Activated CD4-positive, alpha-beta T cell treated with anti-CD3 and anti-CD28 coated beads for 24 hours (primary cell): ENCODE measurements at regions not wholly inside any gene's neighbourhood (a gene's known extent, or its start where the extent isn't known, plus 50 kb on each side); places are given as distances from the start of the nearest gene placed in this dataset.
"Not testable (repeated sequence)": the region's sequence is repeated elsewhere in the genome, so short reads cannot be mapped to it uniquely, and the experiment has no call there.

Experiments
- DNase-seq, 2 donors: peaks; one replicate each; pipeline ENCODE4 v3.0.0-alpha.2; 2020; ENCODE audit warnings: low read depth in 2 of 2

DNA sequence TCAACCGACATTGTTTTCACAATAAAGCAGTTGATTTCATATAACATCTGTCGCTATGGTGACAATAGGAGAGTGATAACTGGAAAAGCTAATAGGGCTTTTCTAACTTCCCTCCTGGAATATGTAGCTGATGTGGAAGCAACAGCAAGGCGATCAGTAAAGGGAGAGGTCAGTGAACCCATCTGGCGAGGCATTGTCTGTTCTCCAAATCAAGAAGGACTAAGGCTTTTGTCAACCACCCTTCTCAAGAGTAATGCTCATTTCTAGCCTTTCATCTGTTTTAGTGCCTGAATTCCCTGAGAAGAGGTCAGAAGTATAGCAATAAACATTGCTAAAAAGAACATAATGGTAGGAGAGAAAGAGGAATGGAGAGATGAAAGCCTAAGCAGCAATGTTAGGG, 201.3 kb downstream of the AKAP7 start:
- no peak for DNase-seq

DNA sequence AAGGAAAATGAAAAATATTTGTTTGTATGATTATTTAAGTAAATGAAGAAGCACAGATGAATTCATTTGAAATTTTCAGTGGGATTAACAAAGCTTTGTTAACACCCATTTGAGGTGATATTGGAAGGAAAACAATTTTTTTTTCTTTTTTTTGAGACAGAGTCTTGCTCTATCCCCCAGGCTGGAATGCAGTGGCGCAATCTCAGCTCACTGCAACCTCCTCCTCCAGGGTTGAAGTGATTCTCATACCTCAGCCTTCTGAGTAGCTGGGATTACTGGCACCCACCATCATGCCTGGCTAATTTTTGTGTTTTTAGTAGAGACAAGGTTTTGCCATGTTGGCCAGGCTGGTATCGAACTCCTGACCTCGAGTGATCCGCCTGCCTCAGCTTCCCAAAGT, 211.6 kb downstream of the AKAP7 start:
- not testable (repeated sequence) for DNase-seq

DNA sequence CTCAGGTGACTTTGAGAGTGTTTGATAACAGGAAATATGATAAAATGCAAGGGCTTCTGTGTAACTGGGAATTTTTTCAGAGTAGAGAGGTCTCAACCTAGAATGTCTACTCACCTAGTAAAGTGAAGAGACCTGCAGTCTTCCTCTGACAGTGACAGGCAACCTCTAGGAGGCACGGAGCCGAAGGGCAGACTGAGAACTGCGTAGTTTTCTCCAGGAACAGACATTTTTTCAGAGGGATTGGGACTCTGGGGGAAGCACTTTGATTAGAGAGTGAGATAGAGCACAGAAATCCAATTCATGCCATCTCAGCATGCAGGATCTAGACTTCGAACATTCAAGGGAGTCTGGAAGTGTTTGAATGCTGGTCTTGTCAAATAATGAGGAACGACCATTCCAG, 213.3 kb downstream of the AKAP7 start:
- DNase-seq: no peak

DNA sequence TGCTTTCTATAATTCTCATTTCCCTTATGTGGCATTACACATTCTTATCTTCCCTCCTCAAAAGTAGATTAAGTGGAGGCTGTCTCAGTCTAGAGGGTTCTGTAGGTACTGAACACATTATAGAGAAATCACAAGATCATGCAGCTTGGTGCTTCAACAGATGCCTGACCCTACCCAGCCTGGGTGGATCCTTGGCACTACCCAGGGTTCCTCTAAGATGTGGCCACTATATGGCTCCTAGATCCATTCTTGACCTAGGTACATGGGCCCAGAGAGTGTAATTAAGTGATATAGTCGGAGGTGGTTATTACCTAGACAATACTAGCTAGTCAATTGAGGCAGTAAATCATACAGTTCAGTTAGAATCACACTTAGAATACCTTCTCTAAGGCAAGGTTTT, 213.9 kb downstream of the AKAP7 start:
- no peak for DNase-seq

DNA sequence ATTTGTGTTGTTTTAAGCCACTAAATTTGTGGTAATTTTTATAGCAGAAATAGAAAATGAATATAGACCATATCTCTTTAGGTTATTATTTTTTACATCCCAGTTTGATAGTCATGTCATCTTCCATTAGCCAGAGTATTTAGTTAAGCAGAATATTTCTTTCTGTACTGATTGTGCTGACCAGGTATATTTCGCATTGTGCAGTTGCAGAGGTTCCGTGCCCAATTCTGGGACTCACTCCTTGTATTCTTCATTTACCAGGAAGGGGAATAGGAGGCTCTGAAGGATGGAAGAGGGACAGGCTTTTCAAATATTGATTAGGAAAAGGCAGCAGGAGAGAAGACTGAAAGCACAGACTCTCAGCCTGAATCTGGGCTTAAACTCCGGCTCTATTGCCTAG, 217.8 kb downstream of the AKAP7 start:
- no peak for DNase-seq

DNA sequence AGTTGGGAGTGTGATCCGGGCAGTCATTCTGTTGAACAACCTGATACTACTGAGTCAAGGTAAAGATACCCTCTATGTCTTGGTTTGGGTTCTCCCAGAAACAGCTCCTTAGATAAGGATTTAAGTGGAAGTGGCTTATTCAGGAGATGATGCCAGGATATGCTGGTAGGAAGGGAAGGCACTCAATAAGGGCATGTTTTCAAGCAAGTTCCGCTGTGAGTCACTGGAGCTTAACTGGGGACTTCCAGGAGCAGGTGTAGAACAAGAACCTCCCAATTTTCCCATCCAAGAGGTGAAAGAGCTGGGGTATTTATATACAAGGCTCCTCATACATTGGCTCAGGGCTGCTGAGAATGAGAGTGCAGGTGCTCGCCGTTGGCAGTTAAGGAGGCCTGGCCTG, 218.6 kb downstream of the AKAP7 start:
- no peak for DNase-seq

DNA sequence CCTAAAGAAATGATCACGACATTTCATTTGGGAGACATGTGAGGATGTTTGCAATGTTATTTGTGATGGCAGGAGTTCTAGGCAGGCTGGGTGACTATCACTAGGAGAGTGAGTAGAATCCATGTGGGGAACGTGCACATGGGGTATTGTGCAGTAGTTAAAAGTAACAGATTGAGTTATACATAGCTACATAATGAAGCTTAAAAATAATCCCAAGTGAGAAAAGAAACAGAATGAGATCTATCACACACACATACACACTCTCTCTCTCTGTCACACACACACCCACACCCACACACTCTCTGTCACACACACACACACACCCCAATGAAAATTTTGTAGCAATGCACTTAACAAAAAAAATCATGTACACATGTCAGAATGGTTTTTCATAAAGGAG, 218.7 kb upstream of the ARG1 start:
- DNase-seq: no peak

DNA sequence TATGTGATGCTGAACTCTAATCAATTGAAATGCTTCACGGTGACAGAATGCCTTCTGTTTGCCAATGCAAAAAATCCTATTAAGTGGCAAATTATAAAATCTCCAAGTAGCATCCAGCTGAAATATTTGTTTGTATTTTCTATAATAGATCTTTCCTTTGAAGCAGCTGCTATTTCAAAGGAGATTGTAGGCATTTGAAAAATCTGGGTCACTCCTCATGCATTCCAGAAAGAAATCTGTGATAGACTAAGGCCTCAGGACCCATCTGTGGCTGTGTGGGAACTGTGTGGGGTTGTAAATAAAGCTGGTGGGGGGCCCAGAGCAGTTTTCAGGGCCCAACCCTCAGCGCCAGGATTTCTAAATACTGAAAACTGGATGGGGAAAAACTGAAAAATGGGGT, 216.9 kb upstream of the ARG1 start:
- no peak for DNase-seq

DNA sequence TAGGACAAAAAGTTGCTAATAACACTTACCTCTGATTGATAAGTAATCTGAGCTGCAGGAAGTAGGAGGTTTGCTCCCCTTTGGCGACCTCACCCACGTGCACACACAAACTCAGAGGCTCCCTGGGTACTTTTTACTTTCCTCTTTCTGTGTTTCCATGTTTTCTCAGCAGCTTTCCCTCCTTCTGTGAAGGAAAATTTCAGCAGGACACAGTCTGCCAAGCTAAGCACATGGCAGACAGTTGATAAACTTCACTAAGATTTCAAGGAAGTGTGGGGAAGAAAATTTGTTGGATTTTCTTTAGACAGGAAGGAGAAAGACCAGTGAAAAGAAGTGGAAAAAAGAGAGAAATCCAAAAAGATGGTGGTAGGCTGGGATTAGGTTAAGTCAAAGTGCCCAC, 215.5 kb upstream of the ARG1 start:
- no peak for DNase-seq

DNA sequence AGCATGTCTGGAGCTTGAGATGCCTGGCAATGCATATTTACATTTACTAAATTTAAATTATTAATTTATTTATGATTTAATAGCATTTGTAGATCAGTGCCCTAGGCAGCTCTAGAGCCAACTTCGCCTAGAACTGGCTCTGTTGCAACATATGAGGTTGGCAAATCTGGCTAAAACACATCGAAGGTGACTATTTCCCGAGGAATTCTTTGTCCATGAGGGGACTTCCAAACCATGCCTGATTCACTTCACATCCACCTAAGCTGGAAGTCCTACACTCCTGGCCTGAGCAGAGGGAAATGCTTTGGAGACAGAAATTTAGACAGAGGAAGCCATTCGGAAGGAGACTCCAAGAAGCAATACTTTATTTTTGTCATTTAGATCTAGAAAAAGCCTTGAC, 211.0 kb upstream of the ARG1 start:
- DNase-seq: no peak

DNA sequence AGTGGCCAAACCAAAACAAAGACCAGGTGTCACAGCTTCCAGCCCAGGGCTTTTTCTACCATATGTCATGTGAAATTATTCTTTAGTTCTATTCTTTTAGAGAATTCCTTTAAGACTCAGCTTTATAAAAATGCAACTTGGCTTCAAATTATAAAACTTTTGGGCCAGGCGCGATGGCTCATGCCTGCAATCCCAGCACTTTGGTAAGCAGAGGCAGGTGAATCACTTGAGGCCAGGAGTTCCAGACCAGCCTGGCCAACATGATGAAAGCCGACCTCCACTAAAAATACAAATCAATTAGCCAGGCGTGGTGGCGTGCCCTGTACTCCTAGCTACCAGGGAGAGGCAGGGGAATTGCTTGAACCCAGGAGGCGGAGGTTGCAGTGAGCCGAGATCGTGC, 210.3 kb upstream of the ARG1 start:
- no peak for DNase-seq

DNA sequence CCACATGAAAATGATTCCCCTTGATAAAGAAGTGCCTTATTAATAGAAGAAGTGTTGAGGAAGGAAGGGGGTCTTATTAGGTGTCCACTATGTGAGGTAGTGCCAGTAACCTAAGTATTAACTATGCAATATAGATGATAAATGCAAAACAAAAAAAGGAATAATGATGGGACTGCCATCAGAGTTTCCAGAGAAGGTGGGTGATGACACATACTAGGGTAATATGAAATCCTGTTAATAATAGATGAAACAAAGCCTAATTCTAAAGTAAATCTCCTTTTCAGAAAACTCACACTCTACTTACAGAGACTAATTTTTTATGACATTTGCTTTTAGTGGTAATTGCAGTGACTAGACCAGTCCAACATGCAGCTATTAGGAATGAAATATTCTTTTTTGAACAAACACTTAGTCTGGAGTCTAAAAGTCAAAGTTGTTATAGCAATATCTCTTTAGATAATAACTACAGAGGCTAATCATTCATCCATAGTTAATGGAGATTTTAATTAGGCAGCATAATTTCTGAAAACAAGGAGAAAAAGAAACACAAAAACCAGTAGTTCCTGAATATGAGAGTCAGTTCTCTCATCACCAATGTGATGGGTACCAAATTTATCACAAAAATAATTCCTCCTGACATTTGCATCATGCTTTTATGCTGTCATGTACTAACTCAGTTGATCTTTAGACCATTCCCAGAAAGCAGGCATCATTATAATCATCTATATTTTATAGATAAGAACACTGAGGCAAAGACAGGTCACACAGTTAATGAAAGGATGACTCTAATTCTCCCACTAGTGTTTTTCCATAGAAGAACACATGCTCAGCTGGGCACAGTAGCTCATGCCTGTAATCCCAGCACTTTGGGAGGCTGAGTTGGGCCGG, 208.8 kb upstream of the ARG1 start:
- DNase-seq: no peak

DNA sequence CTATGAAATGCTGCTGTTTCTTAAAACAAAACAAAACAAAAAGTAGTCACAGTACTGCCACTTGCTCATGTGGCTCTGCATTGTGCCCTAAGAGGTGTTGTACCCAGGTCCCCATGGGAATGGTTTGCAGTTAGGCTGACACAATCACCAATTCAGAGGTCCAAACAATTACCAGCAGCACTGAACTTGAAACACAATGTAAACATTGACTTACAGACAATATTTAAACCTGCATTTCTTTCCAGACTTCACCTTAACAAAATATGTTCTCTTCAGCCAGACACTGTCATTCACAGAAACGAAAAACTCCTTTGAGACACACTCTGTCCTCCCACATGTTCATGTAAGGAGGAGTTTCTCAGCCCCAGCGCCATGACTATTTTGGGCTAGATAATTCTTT, 206.8 kb upstream of the ARG1 start:
- no peak for DNase-seq

DNA sequence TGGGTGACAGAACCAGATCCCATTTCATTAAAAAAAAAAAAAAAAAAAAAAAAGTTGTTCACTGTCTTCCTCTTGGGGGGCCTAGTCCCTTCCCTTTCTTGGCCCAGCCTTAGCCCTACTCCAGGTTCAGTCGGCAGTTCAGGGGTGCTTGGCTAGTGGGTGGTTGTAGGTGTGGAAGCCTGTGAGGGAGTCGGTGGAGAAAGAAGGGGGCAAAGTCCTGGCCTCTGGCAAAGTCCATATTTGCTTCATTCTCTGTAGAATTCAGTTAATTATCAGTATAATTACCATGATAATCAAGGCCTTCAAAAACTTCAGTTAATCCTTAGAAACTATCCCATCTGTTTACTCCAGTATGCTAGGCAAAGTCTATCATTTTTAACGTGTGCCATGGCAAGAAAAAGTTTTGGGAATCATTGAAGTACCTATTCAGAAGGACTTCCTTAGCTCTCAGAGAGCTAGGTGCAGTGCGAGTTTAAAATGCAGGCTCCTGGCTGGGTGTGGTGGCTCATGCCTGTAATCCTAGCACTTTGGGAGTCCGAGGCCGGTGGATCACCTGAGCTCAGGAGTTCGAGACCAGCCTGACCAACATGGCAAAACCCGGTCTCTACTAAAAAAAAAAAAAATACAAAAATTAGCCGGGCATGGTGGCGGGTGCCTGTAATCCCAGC, 205.7 kb upstream of the ARG1 start:
- DNase-seq: no peak

DNA sequence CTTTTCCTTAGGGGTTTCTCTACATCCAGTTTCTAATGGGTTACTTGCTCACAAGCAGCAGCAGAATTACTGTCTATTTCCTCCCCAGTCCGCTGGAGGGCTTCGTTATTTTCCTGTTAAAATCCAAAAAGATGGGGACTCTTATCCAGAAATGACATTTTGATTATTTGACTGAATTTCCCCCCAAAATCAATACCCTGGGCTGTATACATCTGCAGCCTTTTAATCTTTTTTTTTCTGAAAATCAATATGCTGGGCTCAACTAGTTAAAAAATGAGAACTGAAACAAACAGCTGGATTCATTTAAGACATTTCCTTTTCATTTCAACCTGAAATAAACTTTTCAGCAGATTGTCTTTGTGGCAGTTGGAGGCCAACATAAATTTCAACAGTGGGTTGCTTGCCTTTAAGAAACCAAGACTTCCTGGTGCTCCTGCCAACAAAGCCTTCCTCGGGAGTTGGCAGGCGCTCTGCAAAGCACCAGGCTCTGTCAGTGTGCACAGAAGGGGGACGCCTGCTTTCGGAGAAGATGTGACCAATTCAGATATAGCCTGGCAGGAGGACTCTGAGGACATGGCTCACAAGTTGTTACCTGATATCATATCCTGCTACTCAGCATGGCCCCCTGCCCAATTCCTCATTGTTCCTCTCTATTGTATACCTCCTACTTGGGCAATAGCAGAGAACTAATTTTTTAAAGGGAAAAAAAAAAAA, 204.7 kb upstream of the ARG1 start:
- no peak for DNase-seq

DNA sequence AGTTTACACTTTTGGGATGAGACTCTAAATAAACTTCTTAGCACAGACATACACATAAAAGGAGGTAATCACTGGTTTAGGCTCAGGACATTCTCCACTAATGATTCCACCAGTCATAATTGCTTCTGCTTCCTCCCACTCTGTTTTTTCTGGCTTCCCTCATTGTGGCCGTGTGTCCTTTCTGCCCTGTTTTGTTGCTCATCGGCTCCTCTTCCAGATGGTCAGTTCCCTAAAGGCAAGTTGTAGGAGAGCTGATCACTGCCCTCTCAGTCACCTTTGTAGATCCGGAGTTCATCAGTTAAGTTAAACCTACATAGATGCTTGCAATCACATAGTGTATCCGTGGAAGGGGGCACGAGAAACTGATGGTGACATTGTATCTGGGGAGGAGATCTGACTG, 200.5 kb upstream of the ARG1 start:
- no peak for DNase-seq

DNA sequence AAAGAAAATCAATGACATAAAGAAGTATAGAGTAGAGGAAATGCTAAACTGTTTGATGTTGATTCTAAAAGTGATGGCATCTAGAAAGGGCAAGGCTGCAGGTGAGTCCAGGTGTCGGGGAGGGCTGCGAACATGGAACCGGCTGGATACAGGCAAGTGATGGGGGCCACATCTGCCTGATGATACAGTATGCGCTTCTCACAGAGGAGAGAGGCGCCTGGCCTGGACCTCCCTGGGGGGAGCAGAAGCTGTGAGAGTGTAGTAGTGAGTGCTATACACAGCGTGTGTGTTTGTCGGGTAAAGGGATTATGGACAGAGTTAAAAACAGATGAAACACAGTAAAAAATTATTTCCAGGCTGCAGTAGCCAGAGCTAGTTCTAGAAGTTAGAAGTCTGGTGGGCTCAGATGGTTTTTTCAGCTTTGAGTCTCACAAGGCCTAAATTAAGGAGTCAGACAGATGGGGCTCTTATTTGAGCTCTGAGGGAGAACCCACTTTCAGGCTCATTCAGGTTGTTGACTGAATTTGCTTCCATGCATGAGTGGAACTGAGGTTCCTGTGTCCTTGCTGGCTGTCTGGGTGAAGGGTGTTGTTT, 195.8 kb upstream of the ARG1 start:
- DNase-seq: no peak

DNA sequence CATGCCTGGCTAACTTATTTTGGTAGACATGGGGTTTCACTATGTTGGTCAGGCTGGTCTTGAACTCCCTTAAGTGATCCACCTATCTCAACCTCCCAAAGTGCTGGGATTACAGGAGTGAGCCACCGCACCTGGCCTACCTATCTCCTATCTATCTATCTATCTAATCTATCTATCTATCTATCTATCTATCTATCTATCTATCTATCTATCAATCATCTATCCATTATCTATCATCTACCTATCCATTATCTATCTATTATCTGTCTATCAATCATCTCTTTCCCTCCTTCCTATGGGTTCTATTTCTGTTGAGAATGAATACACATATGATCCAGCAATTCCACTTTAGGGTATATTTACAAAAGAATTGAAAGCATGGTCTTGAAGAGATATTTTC, 194.2 kb upstream of the ARG1 start:
- no peak for DNase-seq

DNA sequence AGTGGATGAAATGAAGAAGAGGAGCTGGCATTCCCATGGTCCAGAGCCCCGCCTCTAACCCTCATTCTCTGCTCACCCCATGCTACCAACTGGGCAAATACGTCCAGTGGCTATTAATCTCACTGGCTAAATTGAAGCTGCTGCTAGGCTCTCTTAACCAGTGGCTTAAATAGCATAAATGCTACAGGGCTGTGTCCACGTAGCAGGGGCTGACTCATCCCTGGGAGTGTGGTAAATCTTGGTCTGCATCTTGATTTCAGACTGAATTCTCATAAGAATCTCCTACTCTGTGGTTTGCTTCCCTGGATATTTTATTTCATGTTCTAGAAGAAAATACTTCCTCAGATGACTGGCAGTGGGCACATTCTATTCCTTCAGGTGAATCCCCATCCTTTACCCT, 193.1 kb upstream of the ARG1 start:
- DNase-seq: no peak

DNA sequence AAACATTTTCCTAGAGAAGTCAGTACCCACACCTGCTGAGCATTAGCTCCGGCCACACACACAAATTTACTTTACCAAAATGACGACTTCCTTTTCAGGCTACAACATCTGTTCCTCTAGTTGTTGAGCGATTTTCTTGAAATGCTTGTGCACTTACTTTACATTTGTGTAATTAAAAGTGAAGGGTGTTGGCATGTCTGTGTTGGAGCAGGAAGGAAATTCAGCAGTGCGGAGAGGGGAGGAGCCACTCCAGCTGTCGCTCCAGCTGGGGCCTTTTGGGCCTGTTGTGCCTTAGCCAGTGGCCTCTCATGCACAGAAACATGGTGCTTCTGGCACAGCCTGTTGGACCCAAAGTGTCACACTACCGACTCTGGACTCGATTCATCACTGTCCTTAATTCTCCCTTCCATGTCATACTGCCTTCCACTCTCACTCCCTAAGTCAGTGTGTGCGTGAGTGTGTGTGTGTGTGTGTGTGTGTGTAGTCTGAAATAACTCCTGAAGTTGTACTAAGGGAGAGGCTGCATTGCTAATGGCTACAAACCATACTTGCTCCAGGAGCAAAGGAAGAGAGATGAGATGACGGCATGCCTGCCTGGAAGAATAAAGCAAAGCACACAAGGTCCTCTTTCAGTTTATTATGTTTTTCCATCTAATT, 191.8 kb upstream of the ARG1 start:
- no peak for DNase-seq

DNA sequence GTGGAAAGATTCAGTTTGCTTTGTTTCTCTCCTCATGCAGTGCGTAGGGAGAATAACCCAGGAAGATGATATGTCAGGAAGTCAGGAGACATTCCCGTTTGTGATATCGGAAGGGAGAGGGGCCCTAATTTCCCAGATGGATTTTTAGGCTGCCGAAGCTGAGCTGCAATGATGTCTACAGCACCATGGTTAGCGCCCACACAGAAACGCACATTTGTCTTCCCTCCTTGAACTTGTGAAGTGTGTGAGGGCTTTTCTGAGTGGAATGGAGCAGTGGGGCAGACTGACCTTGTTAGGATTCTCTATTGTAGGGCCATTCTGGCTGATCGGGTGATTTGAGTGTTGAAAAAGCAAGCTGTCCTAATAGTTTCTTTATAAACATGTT, 191.3 kb upstream of the ARG1 start:
- DNase-seq: no peak

DNA sequence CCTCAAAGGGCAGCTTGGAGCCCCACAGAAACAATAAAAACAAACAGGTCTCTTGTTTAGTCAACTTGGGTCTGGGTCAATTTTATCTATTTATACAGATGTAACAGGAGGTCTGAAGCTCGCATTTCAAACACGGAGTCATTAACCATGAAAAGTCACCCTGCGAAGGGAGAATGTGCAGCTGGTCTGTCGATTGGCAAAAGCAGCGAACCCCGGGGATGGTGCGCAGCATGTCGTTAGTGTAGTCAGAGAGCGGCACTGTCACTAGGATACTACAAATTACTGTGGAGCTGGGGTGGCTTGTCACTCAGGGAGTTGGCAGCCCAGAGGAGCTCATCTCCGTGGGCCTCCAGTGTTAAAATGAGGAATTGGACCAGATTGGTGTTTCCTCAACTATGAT, 190.4 kb upstream of the ARG1 start:
- DNase-seq: no peak
